HUES64 (cell line): ENCODE measurements at regions not wholly inside any gene's neighbourhood (a gene's known extent, or its start where the extent isn't known, plus 50 kb on each side); places are given as distances from the start of the nearest gene placed in this dataset.

Experiments
- H3K27ac ChIP-seq: 2 replicates; pipeline ENCODE4 v1.7.0; 2013; ENCODE audit warnings: low read depth, low read length, inconsistent platforms
- H3K27me3 ChIP-seq: 2 replicates; pipeline ENCODE4 v1.6.1; 2013; ENCODE audit warnings: mild to moderate bottlenecking, low read length; ENCODE audit not compliant: insufficient read depth
- H3K36me3 ChIP-seq: 2 replicates; pipeline ENCODE4 v1.6.1; 2013; ENCODE audit warnings: mild to moderate bottlenecking, low read length; ENCODE audit not compliant: insufficient read depth
- H3K4me1 ChIP-seq: 2 replicates; pipeline ENCODE4 v1.6.1; 2013; ENCODE audit warnings: mild to moderate bottlenecking, low read length, moderate library complexity; ENCODE audit not compliant: insufficient read depth
- H3K4me3 ChIP-seq: 2 replicates; pipeline ENCODE4 v1.5.1; 2013; ENCODE audit warnings: mild to moderate bottlenecking, low read length, moderate library complexity
- H3K9ac ChIP-seq: 2 replicates; pipeline ENCODE4 v1.6.1; 2013; ENCODE audit warnings: mild to moderate bottlenecking, low read depth, low read length
- H3K9me3 ChIP-seq: 2 replicates; pipeline ENCODE4 v1.6.1; 2013; ENCODE audit warnings: low read depth, low read length; ENCODE audit not compliant: insufficient read depth
- WGBS: fragments of 150-250, 120-280 bp; methylation state at CpG from one replicate; pipeline ENCODE4 v1.1.7; 2013; ENCODE audit warnings: missing lambda C conversion rate; 5-methylcytosine and 5-hydroxymethylcytosine counted together

DNA sequence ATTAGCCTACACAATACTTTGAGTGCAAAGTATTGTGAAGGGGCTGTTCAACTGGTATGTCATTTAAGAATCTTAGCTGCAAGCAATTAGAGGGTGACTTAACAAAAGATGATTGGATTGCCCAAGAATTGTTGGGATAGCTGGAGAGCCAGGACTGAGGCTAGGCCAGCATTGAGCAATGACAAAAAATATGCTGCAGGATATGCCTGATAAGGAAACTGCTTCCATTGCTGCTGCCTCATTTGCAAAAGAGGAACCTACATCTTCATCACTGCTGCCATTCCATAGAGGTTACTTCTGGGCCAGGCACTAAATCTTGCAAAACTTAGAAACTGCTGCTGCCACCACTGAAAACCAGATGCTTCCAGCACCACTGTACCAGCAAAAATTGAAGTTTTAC, 108.0 kb upstream of the TBC1D5 start:
- no peak overlapping the region for H3K9ac ChIP-seq
- H3K4me1 ChIP-seq: no peaks in the 10 kb centered on the region
- no peak overlapping the region for H3K27ac ChIP-seq
- no peaks in the 10 kb centered on the region; the same call in 1 of the 2 replicates for H3K9me3 ChIP-seq
- H3K36me3 ChIP-seq: no peaks in the 10 kb centered on the region
- H3K4me3 ChIP-seq: no peak overlapping the region
- no peaks in the 10 kb centered on the region for H3K27me3 ChIP-seq

GRCh38 chr3:17848102-17848501, 105.7 kb upstream of the TBC1D5 start:
- Histone ChIP-seq H3K4me1 (no peaks in the 10 kb centered on the region), H3K36me3 (no peaks in the 10 kb centered on the region), H3K27ac (no peak overlapping the region), H3K9ac (no peak overlapping the region), H3K27me3 (no peaks in the 10 kb centered on the region), H3K9me3 (no peaks in the 10 kb centered on the region), H3K4me3 (no peak overlapping the region)
- WGBS: 91% methylated on average over 3 of the region's 3 CpGs

- 96% methylated on average over 5 of the region's 5 CpGs for WGBS
Measured at GRCh38 chr3:17847156-17847555, 104.7 kb upstream of the TBC1D5 start.

DNA sequence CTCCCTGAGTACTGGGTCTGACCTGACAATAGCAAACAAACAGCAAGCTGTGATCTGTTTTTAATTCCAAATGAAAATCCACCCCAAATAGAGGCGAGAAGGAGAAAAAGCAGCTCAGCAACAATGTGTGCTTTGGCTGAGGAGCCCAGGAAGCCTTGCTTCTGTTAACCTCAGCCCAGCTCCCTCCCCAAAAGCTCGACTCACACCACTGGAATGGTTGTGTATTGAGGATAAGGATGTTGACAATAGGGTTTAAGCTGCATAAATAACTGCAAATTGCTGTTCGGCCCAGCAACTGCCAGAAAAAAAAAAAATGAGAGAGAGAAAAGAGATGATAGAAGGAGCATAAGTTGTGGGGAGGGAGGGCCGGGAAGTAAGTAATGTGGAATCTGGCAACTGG, 104.0 kb upstream of the TBC1D5 start:
- no peak overlapping the region for H3K27ac ChIP-seq
- WGBS: 45% methylated on average over 4 of the region's 4 CpGs

More at GRCh38 chr3:17847156-17847555, 104.7 kb upstream of the TBC1D5 start:
- Histone ChIP-seq H3K36me3 (no peaks in the 10 kb centered on the region), H3K4me3 (no peak overlapping the region), H3K9ac (no peak overlapping the region), H3K9me3 (no peaks in the 10 kb centered on the region), H3K27ac (no peak overlapping the region), H3K4me1 (no peaks in the 10 kb centered on the region), H3K27me3 (no peaks in the 10 kb centered on the region)

DNA sequence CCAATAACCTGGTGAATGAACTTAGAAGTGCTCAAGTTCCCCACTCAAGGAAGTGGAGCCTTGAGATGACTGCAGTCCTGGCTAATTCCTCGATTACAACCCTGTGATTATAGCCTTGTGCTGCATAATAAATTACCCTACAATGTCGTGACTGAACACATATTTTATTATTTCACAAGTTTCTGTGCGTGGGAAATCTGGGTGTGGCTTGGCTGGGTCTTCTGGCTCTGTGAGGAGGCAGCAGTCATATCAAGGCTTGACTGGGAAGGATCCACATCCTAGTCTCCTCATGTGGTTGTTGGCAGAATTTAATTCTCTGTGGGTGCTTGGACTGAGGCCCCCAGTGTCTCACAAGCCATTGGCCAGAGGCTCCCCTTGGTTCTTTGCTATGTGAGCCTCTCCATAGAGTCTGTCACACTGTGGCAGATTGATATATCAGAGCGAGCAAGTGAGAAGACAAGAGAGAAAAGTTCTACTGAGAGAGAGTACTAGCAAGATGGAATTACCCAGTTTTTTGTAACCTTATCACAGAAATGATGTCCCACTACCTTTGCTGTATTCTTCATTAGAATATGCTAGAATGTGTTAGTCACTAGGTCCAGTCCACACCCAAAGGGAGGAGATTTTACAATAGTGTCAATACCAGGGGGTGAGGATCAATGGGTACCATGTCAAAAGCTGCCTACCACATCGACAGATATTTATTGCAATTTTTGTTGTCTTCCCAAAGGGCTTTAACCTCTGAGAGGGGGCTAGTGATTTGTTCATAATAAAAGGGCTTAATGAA, 102.8 kb upstream of the TBC1D5 start:
- Histone ChIP-seq H3K27ac (no peak overlapping the region), H3K4me1 (no peaks in the 10 kb centered on the region), H3K9me3 (no peaks in the 10 kb centered on the region), H3K9ac (no peak overlapping the region), H3K4me3 (no peak overlapping the region), H3K27me3 (no peaks in the 10 kb centered on the region), H3K36me3 (no peaks in the 10 kb centered on the region)
- 90% methylated on average over 5 of the region's 5 CpGs for WGBS

More for the DNA sequence above, 104.0 kb upstream of the TBC1D5 start:
- no peaks in the 10 kb centered on the region for H3K27me3 ChIP-seq
- no peak overlapping the region for H3K4me3 ChIP-seq
- no peak overlapping the region for H3K9ac ChIP-seq
- no peaks in the 10 kb centered on the region for H3K4me1 ChIP-seq
- no peaks in the 10 kb centered on the region for H3K9me3 ChIP-seq
- H3K36me3 ChIP-seq: no peaks in the 10 kb centered on the region

DNA sequence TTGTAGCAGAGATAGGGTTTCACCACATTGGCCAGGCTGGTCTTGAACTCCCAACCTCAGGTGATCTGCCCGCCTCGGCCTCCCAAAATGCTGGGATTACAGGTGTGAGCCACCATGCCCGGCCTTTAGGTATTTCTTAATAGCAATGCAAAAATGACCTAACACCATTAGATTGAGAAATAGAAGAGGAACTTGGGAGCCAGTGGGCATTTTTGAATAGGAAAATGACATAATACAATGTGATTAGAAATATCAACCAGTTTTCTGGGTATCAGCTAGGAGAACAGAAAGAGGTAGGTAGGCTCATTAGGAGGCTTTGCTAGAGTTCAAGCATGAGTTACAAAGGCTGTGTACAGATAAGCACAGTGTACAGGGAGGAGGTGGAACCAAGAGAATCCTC, 101.8 kb upstream of the TBC1D5 start:
- H3K9me3 ChIP-seq: no peaks in the 10 kb centered on the region
- H3K4me1 ChIP-seq: no peaks in the 10 kb centered on the region
- H3K4me3 ChIP-seq: no peak overlapping the region
- no peak overlapping the region for H3K27ac ChIP-seq
- WGBS: 99% methylated on average over 3 of the region's 3 CpGs
- no peaks in the 10 kb centered on the region for H3K36me3 ChIP-seq
- no peak overlapping the region for H3K9ac ChIP-seq
- no peaks in the 10 kb centered on the region for H3K27me3 ChIP-seq

- no peak overlapping the region for H3K9ac ChIP-seq
Measured at GRCh38 chr3:17841190-17841828, 98.9 kb upstream of the TBC1D5 start.

GRCh38 chr3:17840651-17841050, 98.2 kb upstream of the TBC1D5 start:
- WGBS: 74% methylated on average over 5 of the region's 5 CpGs

More at GRCh38 chr3:17841190-17841828, 98.9 kb upstream of the TBC1D5 start:
- Histone ChIP-seq H3K27me3 (no peaks in the 10 kb centered on the region), H3K4me1 (no peaks in the 10 kb centered on the region), H3K27ac (no peak overlapping the region), H3K9me3 (no peaks in the 10 kb centered on the region), H3K4me3 (no peak overlapping the region), H3K36me3 (no peaks in the 10 kb centered on the region)
- WGBS: 9% methylated on average over 9 of the region's 9 CpGs

GRCh38 chr3:17840126-17840525, 97.7 kb upstream of the TBC1D5 start:
- H3K36me3 ChIP-seq: no peaks in the 10 kb centered on the region
- H3K27ac ChIP-seq: no peak overlapping the region
- no peaks in the 10 kb centered on the region for H3K9me3 ChIP-seq
- no peaks in the 10 kb centered on the region for H3K4me1 ChIP-seq
- H3K4me3 ChIP-seq: no peak overlapping the region
- H3K9ac ChIP-seq: no peak overlapping the region
- no peaks in the 10 kb centered on the region for H3K27me3 ChIP-seq
- WGBS: 94% methylated on average over 4 of the region's 4 CpGs

More at GRCh38 chr3:17840651-17841050, 98.2 kb upstream of the TBC1D5 start:
- Histone ChIP-seq H3K4me3 (no peak overlapping the region), H3K27ac (no peak overlapping the region), H3K4me1 (no peaks in the 10 kb centered on the region), H3K9ac (no peak overlapping the region), H3K9me3 (no peaks in the 10 kb centered on the region), H3K36me3 (no peaks in the 10 kb centered on the region), H3K27me3 (no peaks in the 10 kb centered on the region)

- no peak overlapping the region for H3K9ac ChIP-seq
- H3K27me3 ChIP-seq: no peaks in the 10 kb centered on the region
- no peaks in the 10 kb centered on the region for H3K9me3 ChIP-seq
- no peak overlapping the region for H3K27ac ChIP-seq
- H3K4me3 ChIP-seq: no peak overlapping the region
- no peaks in the 10 kb centered on the region for H3K36me3 ChIP-seq
- 93% methylated on average over 3 of the region's 6 CpGs for WGBS
- H3K4me1 ChIP-seq: no peaks in the 10 kb centered on the region
Measured at GRCh38 chr3:17836919-17837318, 94.5 kb upstream of the TBC1D5 start.

GRCh38 chr3:17836092-17836491, 93.7 kb upstream of the TBC1D5 start:
- H3K9me3 ChIP-seq: no peaks in the 10 kb centered on the region
- WGBS: no CpG with 5 or more reads among the region's 3 CpGs
- H3K4me1 ChIP-seq: no peaks in the 10 kb centered on the region
- no peaks in the 10 kb centered on the region for H3K27me3 ChIP-seq
- H3K4me3 ChIP-seq: no peak overlapping the region
- H3K36me3 ChIP-seq: no peaks in the 10 kb centered on the region
- no peak overlapping the region for H3K27ac ChIP-seq
- no peak overlapping the region for H3K9ac ChIP-seq
